Astrocyte (in vitro differentiated cells and primary cell): ENCODE measurements at regions not wholly inside any gene's neighbourhood (a gene's known extent, or its start where the extent isn't known, plus 50 kb on each side); places are given as distances from the start of the nearest gene placed in this dataset.

ENCODE experiments used
- DNase-seq: peaks from one replicate; pipeline ENCODE4 v3.0.0-alpha.2; 2010; ENCODE audit warnings: low read depth
- FAIRE-seq: peaks from 2 replicates; lab custom pipeline; 2011; peaks lifted over from hg19 to GRCh38; lab: Jason Lieb, UNC
- H2AFZ ChIP-seq: 2 replicates; pipeline ENCODE4 v1.6.0; 2012; ENCODE audit warnings: low read depth, low read length, inconsistent platforms
- H3K27ac ChIP-seq: 2 replicates; pipeline ENCODE4 v1.5.1; 2011; ENCODE audit warnings: low read depth, low read length, inconsistent platforms
- H3K27me3 ChIP-seq: 2 replicates; pipeline ENCODE4 v1.6.0; 2011; ENCODE audit warnings: low read length, inconsistent platforms; ENCODE audit not compliant: insufficient read depth
- H3K36me3 ChIP-seq: 2 replicates; pipeline ENCODE4 v1.5.1; 2011; ENCODE audit warnings: low read length, inconsistent platforms; ENCODE audit not compliant: insufficient read depth
- H3K4me1 ChIP-seq: 2 replicates; pipeline ENCODE4 v1.5.1; 2011; ENCODE audit warnings: low read length, inconsistent platforms; ENCODE audit not compliant: insufficient read depth
- H3K4me2 ChIP-seq: 2 replicates; pipeline ENCODE4 v1.6.0; 2012; ENCODE audit warnings: low read length, inconsistent platforms
- H3K4me3 ChIP-seq: 2 replicates; pipeline ENCODE4 v1.5.1; 2011; ENCODE audit warnings: low read depth, mild to moderate bottlenecking, low read length, inconsistent platforms; ENCODE audit not compliant: insufficient read depth
- H3K79me2 ChIP-seq: 2 replicates; pipeline ENCODE4 v1.6.0; 2012; ENCODE audit warnings: mild to moderate bottlenecking, low read length, inconsistent platforms; ENCODE audit not compliant: insufficient read depth
- H3K9ac ChIP-seq: 2 replicates; pipeline ENCODE4 v1.6.0; 2012; ENCODE audit warnings: mild to moderate bottlenecking, low read length, inconsistent platforms
- H3K9me3 ChIP-seq: 2 replicates; pipeline ENCODE4 v1.5.1; 2012; ENCODE audit warnings: low read depth, mild to moderate bottlenecking, low read length, inconsistent platforms; ENCODE audit not compliant: insufficient read depth
- H4K20me1 ChIP-seq: 2 replicates; pipeline ENCODE4 v1.6.0; 2012; ENCODE audit warnings: low read length, inconsistent platforms; ENCODE audit not compliant: insufficient read depth
- H3K27ac Mint-ChIP-seq: one replicate; pipeline ENCODE4 v1.8.0; 2021; ENCODE audit warnings: mild to moderate bottlenecking, mixed read lengths; ENCODE audit not compliant: unreplicated experiment
- H3K27me3 Mint-ChIP-seq: one replicate; pipeline ENCODE4 v1.8.0; 2021; ENCODE audit warnings: low read depth, mixed read lengths; ENCODE audit not compliant: unreplicated experiment
- H3K36me3 Mint-ChIP-seq: one replicate; pipeline ENCODE4 v1.8.0; 2021; ENCODE audit warnings: low read depth, mixed read lengths; ENCODE audit not compliant: unreplicated experiment
- H3K4me1 Mint-ChIP-seq: one replicate; pipeline ENCODE4 v1.8.0; 2021; ENCODE audit warnings: low read depth, mixed read lengths; ENCODE audit not compliant: unreplicated experiment
- H3K4me3 Mint-ChIP-seq: one replicate; pipeline ENCODE4 v1.8.0; 2021; ENCODE audit warnings: mild to moderate bottlenecking, moderate library complexity, mixed read lengths; ENCODE audit not compliant: unreplicated experiment
- H3K9me3 Mint-ChIP-seq: one replicate; pipeline ENCODE4 v1.8.0; 2021; ENCODE audit warnings: mild to moderate bottlenecking, mixed read lengths; ENCODE audit not compliant: unreplicated experiment
- EZH2 ChIP-seq: IDR thresholded peaks from 2 replicates; pipeline ENCODE4 v1.6.1; 2012; ENCODE audit warnings: mild to moderate bottlenecking, low read length, inconsistent platforms; ENCODE audit not compliant: insufficient read depth
- TF ChIP-seq, protein P1 (sequence below): IDR thresholded peaks from 2 replicates; pipeline ENCODE4 v1.5.1; 2011; ENCODE audit warnings: low read depth, mild to moderate bottlenecking, inconsistent platforms, low read length, moderate library complexity; ENCODE audit not compliant: insufficient read depth

DNA sequence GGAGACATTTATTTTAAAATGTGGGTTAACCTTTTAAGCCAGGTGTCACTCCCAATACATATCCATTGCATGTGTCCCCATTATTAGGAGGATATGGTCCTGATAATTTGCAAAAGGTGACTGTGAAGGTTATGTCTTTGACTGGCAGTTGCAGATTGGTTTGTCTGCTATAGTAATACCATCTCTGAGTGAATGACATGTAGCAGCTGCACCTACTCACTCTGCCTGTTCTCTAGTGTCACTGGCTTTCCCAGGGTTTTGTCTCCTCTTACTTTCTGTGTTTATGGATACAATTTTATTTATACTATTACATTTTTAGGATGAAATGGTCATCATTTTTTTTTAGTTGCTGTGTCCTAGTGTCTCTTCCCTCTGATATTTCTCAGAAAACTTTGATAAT, 393.2 kb downstream of the C3orf38 start:
- Histone ChIP-seq H3K27me3 (no peaks in the 10 kb centered on the region), H3K4me3 (no peak overlapping the region), H3K9ac (no peak overlapping the region), H2AFZ (no peak overlapping the region), H3K36me3 (no peaks in the 10 kb centered on the region), H3K4me1 (no peaks in the 10 kb centered on the region), H3K27ac (no peak overlapping the region), H3K79me2 (no peaks in the 10 kb centered on the region), H4K20me1 (no peaks in the 10 kb centered on the region), H3K9me3 (no peaks in the 10 kb centered on the region), H3K4me2 (no peak overlapping the region)
- no peak for TF ChIP-seq EZH2
- TF ChIP-seq, protein P1, sequence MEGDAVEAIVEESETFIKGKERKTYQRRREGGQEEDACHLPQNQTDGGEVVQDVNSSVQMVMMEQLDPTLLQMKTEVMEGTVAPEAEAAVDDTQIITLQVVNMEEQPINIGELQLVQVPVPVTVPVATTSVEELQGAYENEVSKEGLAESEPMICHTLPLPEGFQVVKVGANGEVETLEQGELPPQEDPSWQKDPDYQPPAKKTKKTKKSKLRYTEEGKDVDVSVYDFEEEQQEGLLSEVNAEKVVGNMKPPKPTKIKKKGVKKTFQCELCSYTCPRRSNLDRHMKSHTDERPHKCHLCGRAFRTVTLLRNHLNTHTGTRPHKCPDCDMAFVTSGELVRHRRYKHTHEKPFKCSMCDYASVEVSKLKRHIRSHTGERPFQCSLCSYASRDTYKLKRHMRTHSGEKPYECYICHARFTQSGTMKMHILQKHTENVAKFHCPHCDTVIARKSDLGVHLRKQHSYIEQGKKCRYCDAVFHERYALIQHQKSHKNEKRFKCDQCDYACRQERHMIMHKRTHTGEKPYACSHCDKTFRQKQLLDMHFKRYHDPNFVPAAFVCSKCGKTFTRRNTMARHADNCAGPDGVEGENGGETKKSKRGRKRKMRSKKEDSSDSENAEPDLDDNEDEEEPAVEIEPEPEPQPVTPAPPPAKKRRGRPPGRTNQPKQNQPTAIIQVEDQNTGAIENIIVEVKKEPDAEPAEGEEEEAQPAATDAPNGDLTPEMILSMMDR, result no peak
- DNase-seq (no peak), FAIRE-seq (no peak)
- Mint-ChIP-seq H3K27me3 (no peaks in the 10 kb centered on the region), H3K27ac (no peak overlapping the region), H3K4me1 (no peaks in the 10 kb centered on the region), H3K4me3 (no peak overlapping the region), H3K36me3 (no peaks in the 10 kb centered on the region), H3K9me3 (peaks cover 3% of the 10 kb centered on the region)

DNA sequence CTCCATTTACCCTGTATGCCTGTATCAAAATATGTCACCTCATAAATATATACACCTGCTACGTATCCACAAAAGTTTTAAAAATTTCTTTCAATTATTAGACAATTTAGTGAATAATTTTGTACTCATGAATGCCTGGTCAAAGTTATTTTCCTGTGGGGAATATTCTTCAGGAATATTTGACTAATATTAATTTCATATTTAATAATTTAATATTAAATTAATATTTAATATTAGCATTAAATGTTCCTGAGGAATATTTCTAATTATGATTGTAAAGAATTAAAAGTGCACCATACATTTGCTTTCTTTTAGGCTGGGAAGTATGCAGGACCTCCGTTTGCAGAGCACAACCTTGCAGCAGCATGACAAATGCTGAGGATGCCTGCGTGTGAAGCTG, 422.7 kb downstream of the C3orf38 start:
- H3K27ac ChIP-seq, result no peak overlapping the region
- Mint-ChIP-seq H3K4me1 (no peaks in the 10 kb centered on the region), H3K36me3 (no peaks in the 10 kb centered on the region), H3K4me3 (no peak overlapping the region), H3K9me3 (peaks cover 4% of the 10 kb centered on the region), H3K27ac (no peak overlapping the region), H3K27me3 (no peaks in the 10 kb centered on the region)
- no peak overlapping the region for H3K4me2 ChIP-seq
- no peak overlapping the region for H3K9ac ChIP-seq
- no peaks in the 10 kb centered on the region for H3K36me3 ChIP-seq
- TF ChIP-seq, protein P1, result no peak
- TF ChIP-seq EZH2, result no peak
- no peaks in the 10 kb centered on the region for H3K79me2 ChIP-seq
- DNase-seq (no peak), FAIRE-seq (no peak)
- H4K20me1 ChIP-seq, result no peaks in the 10 kb centered on the region
- no peaks in the 10 kb centered on the region for H3K9me3 ChIP-seq
- no peak overlapping the region for H2AFZ ChIP-seq
- H3K4me3 ChIP-seq, result no peak overlapping the region
- H3K4me1 ChIP-seq, result no peaks in the 10 kb centered on the region
- H3K27me3 ChIP-seq, result no peaks in the 10 kb centered on the region

DNA sequence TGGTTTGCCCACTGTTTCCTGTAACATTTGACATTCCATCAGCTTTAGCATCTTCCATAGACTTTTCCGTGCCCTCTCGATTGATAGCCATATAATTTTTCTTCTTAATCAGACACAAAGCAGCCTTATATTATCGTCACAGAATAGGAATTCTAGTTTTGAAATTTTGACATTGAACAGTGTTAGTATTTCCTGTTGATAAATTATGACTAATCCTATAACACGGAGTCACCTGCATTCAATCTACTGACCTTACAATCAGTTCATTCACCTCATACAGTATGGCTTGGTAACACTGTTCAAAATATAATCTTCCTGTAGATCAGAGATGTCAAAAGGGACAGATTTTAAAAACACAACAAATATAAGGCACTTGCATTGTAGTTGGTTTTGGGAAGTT, 423.7 kb downstream of the C3orf38 start:
- Mint-ChIP-seq H3K4me3 (no peak overlapping the region), H3K4me1 (no peaks in the 10 kb centered on the region), H3K9me3 (peaks cover 4% of the 10 kb centered on the region), H3K27me3 (no peaks in the 10 kb centered on the region), H3K27ac (no peak overlapping the region), H3K36me3 (no peaks in the 10 kb centered on the region)
- no peak overlapping the region for H3K27ac ChIP-seq
- no peaks in the 10 kb centered on the region for H4K20me1 ChIP-seq
- no peak overlapping the region for H3K4me3 ChIP-seq
- no peaks in the 10 kb centered on the region for H3K36me3 ChIP-seq
- H3K79me2 ChIP-seq, result no peaks in the 10 kb centered on the region
- no peaks in the 10 kb centered on the region for H3K9me3 ChIP-seq
- H2AFZ ChIP-seq, result no peak overlapping the region
- no peaks in the 10 kb centered on the region for H3K27me3 ChIP-seq
- H3K9ac ChIP-seq, result no peak overlapping the region
- TF ChIP-seq, protein P1, result no peak
- TF ChIP-seq EZH2, result no peak
- FAIRE-seq, result no peak
- H3K4me1 ChIP-seq, result no peaks in the 10 kb centered on the region
- DNase-seq, result no peak
- H3K4me2 ChIP-seq, result no peak overlapping the region
